ENCODE measurements at regions not wholly inside any gene's neighbourhood (a gene's known extent, or its start where the extent isn't known, plus 50 kb on each side); places are given as distances from the start of the nearest gene placed in this dataset.

GRCh38 chr3:24573576-24573975, 78.9 kb upstream of the THRB start:
- TF ChIP-seq CTCF (conservative IDR thresholded peaks at IDR 0.05) (no peak), ZFX (IDR thresholded peaks at IDR 0.05) (no peak)
- H3K27ac ChIP-seq = no peak overlapping the region

GRCh38 chr3:24578324-24578723, 83.7 kb upstream of the THRB start:
- H3K27ac ChIP-seq = no peak overlapping the region
- TF ChIP-seq ZFX (IDR thresholded peaks at IDR 0.05) (no peak), CTCF (conservative IDR thresholded peaks at IDR 0.05) (no peak)

- H3K27ac ChIP-seq = no peak overlapping the region
- TF ChIP-seq ZFX (IDR thresholded peaks at IDR 0.05) (no peak), CTCF (conservative IDR thresholded peaks at IDR 0.05) (no peak)
Measured at GRCh38 chr3:24578951-24579421, 84.3 kb upstream of the THRB start.

GRCh38 chr3:24582431-24583403, 88.1 kb upstream of the THRB start:
- H3K27ac ChIP-seq = no peak overlapping the region
- peak; percentile 34 for TF ChIP-seq CTCF (conservative IDR thresholded peaks at IDR 0.05)
- TF ChIP-seq ZFX (IDR thresholded peaks at IDR 0.05) = no peak

GRCh38 chr3:24586920-24587319, 92.3 kb upstream of the THRB start:
- no peak overlapping the region for H3K27ac ChIP-seq
- TF ChIP-seq ZFX (IDR thresholded peaks at IDR 0.05) (no peak), CTCF (conservative IDR thresholded peaks at IDR 0.05) (no peak)

- H3K27ac ChIP-seq = no peak overlapping the region
Measured at GRCh38 chr3:24588629-24589512, 94.2 kb upstream of the THRB start.

More at GRCh38 chr3:24588629-24589512, 94.2 kb upstream of the THRB start:
- TF ChIP-seq ZFX (IDR thresholded peaks at IDR 0.05) (no peak), CTCF (conservative IDR thresholded peaks at IDR 0.05) (no peak)

All from C4-2B (cell line).